Testis (tissue), 2 donors: ENCODE measurements at regions not wholly inside any gene's neighbourhood (a gene's known extent, or its start where the extent isn't known, plus 50 kb on each side); places are given as distances from the start of the nearest gene placed in this dataset.
"Not testable (repeated sequence)": the region's sequence is repeated elsewhere in the genome, so short reads cannot be mapped to it uniquely, and the experiment has no call there.

Source experiments
- CTCF ChIP-seq, 3 experiments: fragments of 450-650 bp in 2 of 3; fragments of 200-600 bp in 1 of 3; sonication (generic) in 1 of 3; IDR thresholded peaks; one replicate each; pipeline ENCODE4 v1.5.1; 2016 to 2019; ENCODE audit warnings: antibody characterized with exemption in 3 of 3, mild to moderate bottlenecking in 2 of 3, moderate library complexity in 1 of 3
- POLR2A ChIP-seq: fragments of 450-650 bp; IDR thresholded peaks from one replicate; pipeline ENCODE4 v1.6.1; 2017; ENCODE audit warnings: antibody characterized with exemption, mild to moderate bottlenecking, moderate library complexity

GRCh38 chr20:11513241-11513745, 404.4 kb upstream of the BTBD3 start:
- TF ChIP-seq CTCF (IDR thresholded peaks at IDR 0.05); POLR2A: not testable (repeated sequence)
